ENCODE measurements at regions not wholly inside any gene's neighbourhood (a gene's known extent, or its start where the extent isn't known, plus 50 kb on each side); places are given as distances from the start of the nearest gene placed in this dataset.

DNA sequence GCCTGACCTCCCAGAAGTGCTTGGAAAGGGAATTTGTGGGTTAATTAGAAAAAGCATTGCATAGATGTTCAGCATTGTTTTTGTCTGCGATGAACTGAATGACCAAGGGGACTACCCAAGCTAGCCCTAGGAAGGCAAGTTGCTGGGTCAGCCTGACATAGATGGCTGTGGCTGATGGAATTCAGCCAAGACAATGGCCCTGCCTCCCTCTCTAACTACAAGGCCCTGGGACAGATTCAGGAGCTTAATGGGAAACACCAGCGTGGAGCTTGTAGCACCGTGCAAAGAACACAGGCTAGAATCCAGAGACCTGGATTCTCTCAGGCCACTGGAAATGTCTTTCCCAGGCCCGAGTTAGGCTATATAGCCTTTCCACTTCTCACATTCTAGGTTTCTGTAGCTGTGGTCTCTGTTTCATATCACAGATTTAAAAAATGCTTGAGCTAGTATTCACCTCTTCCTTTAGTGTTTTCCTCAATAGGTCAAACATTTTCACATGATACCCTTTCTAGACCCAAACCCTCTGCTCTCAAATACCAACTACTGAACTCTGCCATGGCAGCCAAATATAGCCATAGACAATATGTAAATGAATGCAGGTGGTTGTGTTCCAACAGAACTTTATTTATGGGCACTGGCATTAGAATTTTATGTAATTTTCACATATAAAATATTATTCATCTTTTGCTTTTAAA is 294.3 kb upstream of the MEX3C start:
- Histone ChIP-seq H2AFZ (ENCODE audit: insufficient read depth, low read depth, low read length, poor library complexity, severe bottlenecking) (no peak overlapping the region), H3K36me3 (replicated peaks in 1 of 2; ENCODE audit: control insufficient read depth in 1 of 2, insufficient read depth in 2 of 2, low read length in 2 of 2) (no peaks in the 10 kb centered on the region), H3K4me3 (replicated peaks in 1 of 3; ENCODE audit: low read depth in 2 of 3, low read length in 3 of 3) (no peak overlapping the region), H3K4me1 (ENCODE audit: control insufficient read depth in 1 of 2, insufficient read depth in 2 of 2, low read length in 2 of 2) (no peaks in the 10 kb centered on the region), H3K79me2 (ENCODE audit: insufficient read depth, low read length) (no peaks in the 10 kb centered on the region), H4K20me1 (ENCODE audit: insufficient read depth, low read length) (no peaks in the 10 kb centered on the region), H3K27me3 (ENCODE audit: control insufficient read depth in 2 of 2, insufficient read depth in 2 of 2, low read length in 2 of 2) (no peaks in the 10 kb centered on the region), H3K4me2 (replicated peaks; ENCODE audit: extremely low read depth, low read length, poor library complexity, severe bottlenecking) (no peak overlapping the region), H3K9ac (ENCODE audit: insufficient read depth, low read length, poor library complexity, severe bottlenecking) (no peak overlapping the region), H3K27ac (ENCODE audit: low read depth in 1 of 2, low read length in 2 of 2) (no peak overlapping the region), H3K9me3 (replicated peaks in 1 of 2; ENCODE audit: control insufficient read depth in 1 of 2, insufficient read depth in 1 of 2, low read length in 2 of 2) (no peaks in the 10 kb centered on the region)
- H3K36me3 Mint-ChIP-seq: no peaks in the 10 kb centered on the region
- H3K27me3 Mint-ChIP-seq (ENCODE audit: low read depth in 3 of 3): peaks cover 1 to 2% (median 2%) of the 10 kb centered on the region in 3 donors
- intact Hi-C loops (cut with micrococcal nuclease): no loop called here
- no peaks in the 10 kb centered on the region for H3K4me1 Mint-ChIP-seq
- WGBS (ENCODE audit: insufficient coverage): 97% methylated on average over 4 of the region's 4 CpGs
- peaks cover 0 to 9% (median 5%) of the 10 kb centered on the region in 7 donors for H3K9me3 Mint-ChIP-seq
- TF ChIP-seq CTCF (IDR thresholded peaks at IDR 0.05): no peak
- H3K27ac Mint-ChIP-seq: no peak overlapping the region
- no peak overlapping the region for H3K4me3 Mint-ChIP-seq
- DNase-seq: no peak

- H3K4me2 ChIP-seq (replicated peaks; ENCODE audit: extremely low read depth, low read length, poor library complexity, severe bottlenecking): no peak overlapping the region
- WGBS (ENCODE audit: insufficient coverage): 80% methylated on average over 1 of the region's 4 CpGs
- no peak overlapping the region for H3K9ac ChIP-seq (ENCODE audit: insufficient read depth, low read length, poor library complexity, severe bottlenecking)
- H3K4me1 ChIP-seq (ENCODE audit: control insufficient read depth in 1 of 2, insufficient read depth in 2 of 2, low read length in 2 of 2): no peaks in the 10 kb centered on the region
- no peak for TF ChIP-seq CTCF (IDR thresholded peaks at IDR 0.05)
- H3K9me3 ChIP-seq (replicated peaks in 1 of 2; ENCODE audit: control insufficient read depth in 1 of 2, insufficient read depth in 1 of 2, low read length in 2 of 2): no peaks in the 10 kb centered on the region
- Mint-ChIP-seq H3K36me3 (no peaks in the 10 kb centered on the region), H3K4me1 (no peaks in the 10 kb centered on the region), H3K4me3 (no peak overlapping the region), H3K27ac (no peak overlapping the region), H3K27me3 (ENCODE audit: low read depth in 3 of 3) (peaks cover 0 to 4% (median 2%) of the 10 kb centered on the region in 3 donors), H3K9me3 (peaks cover 0 to 5% (median under 1%) of the 10 kb centered on the region in 7 donors)
- intact Hi-C loops (cut with micrococcal nuclease): no loop called here
- no peaks in the 10 kb centered on the region for H4K20me1 ChIP-seq (ENCODE audit: insufficient read depth, low read length)
- no peak overlapping the region for H2AFZ ChIP-seq (ENCODE audit: insufficient read depth, low read depth, low read length, poor library complexity, severe bottlenecking)
- H3K4me3 ChIP-seq (replicated peaks in 1 of 3; ENCODE audit: low read depth in 2 of 3, low read length in 3 of 3): no peak overlapping the region
- H3K27me3 ChIP-seq (ENCODE audit: control insufficient read depth in 2 of 2, insufficient read depth in 2 of 2, low read length in 2 of 2): no peaks in the 10 kb centered on the region
- no peaks in the 10 kb centered on the region for H3K36me3 ChIP-seq (replicated peaks in 1 of 2; ENCODE audit: control insufficient read depth in 1 of 2, insufficient read depth in 2 of 2, low read length in 2 of 2)
- H3K79me2 ChIP-seq (ENCODE audit: insufficient read depth, low read length): no peaks in the 10 kb centered on the region
- no peak overlapping the region for H3K27ac ChIP-seq (ENCODE audit: low read depth in 1 of 2, low read length in 2 of 2)
- no peak for DNase-seq
Observed at GRCh38 chr18:51498085-51498855, 300.8 kb upstream of the MEX3C start.

Measured in CD14-positive monocyte (primary cell).